ENCODE measurements at regions not wholly inside any gene's neighbourhood (a gene's known extent, or its start where the extent isn't known, plus 50 kb on each side); places are given as distances from the start of the nearest gene placed in this dataset.
"Not testable (repeated sequence)": the region's sequence is repeated elsewhere in the genome, so short reads cannot be mapped to it uniquely, and the experiment has no call there.

DNA sequence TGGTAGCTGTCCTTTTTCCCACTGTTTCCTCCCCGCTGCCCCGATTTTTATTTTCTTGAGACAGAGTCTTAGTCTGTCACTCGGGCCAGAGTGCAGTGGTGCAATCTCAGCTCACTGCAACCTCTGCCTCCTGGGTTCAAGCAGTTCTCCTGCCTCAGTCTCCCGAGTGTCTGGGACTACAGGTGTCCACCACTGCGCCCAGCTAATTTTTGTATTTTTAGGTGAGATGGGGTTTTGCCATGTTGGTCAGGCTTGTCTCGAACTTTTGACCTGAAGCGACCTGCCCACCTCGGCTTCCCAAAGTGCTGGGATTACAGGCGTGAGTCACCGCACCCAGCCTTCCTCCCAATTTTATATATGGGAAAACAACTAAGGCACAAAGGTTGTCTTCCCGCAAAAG, 251.0 kb downstream of the GOLGA6L6 start:
- TF ChIP-seq POLR2A, EP300 (IDR thresholded peaks at IDR 0.05): not testable (repeated sequence)
- TF ChIP-seq, protein P1, sequence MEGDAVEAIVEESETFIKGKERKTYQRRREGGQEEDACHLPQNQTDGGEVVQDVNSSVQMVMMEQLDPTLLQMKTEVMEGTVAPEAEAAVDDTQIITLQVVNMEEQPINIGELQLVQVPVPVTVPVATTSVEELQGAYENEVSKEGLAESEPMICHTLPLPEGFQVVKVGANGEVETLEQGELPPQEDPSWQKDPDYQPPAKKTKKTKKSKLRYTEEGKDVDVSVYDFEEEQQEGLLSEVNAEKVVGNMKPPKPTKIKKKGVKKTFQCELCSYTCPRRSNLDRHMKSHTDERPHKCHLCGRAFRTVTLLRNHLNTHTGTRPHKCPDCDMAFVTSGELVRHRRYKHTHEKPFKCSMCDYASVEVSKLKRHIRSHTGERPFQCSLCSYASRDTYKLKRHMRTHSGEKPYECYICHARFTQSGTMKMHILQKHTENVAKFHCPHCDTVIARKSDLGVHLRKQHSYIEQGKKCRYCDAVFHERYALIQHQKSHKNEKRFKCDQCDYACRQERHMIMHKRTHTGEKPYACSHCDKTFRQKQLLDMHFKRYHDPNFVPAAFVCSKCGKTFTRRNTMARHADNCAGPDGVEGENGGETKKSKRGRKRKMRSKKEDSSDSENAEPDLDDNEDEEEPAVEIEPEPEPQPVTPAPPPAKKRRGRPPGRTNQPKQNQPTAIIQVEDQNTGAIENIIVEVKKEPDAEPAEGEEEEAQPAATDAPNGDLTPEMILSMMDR (IDR thresholded peaks at IDR 0.05) = not testable (repeated sequence)
